ENCODE measurements at regions not wholly inside any gene's neighbourhood (a gene's known extent, or its start where the extent isn't known, plus 50 kb on each side); places are given as distances from the start of the nearest gene placed in this dataset.

GRCh38 chr13:82791035-82791434 lies 1091.2 kb downstream of the SLITRK1 start:
- TF ChIP-seq CTCF (tag by site-specific recombination; IDR thresholded peaks at IDR 0.05) (no peak), PRDM10 (tag by site-specific recombination; IDR thresholded peaks at IDR 0.05) (no peak), ZNF133 (tag by site-specific recombination; IDR thresholded peaks at IDR 0.05) (no peak), ZBTB11 (tag by site-specific recombination; conservative IDR thresholded peaks at IDR 0.05; ENCODE audit: low read depth) (no peak), ZNF707 (tag by site-specific recombination; IDR thresholded peaks at IDR 0.05) (no peak)
